HepG2 (cell line): ENCODE measurements at regions not wholly inside any gene's neighbourhood (a gene's known extent, or its start where the extent isn't known, plus 50 kb on each side); places are given as distances from the start of the nearest gene placed in this dataset.

Source experiments
- ATAC-seq: fragments of 200-7000 bp; cut with Tn5 transposase; 3 replicates; pipeline ENCODE4 v1.9.1; 2020; ENCODE audit warnings: mild to moderate bottlenecking, moderate library complexity
- BruUV-seq: library from RNA; stranded (reverse); fragments of 400-500 nt; replicated peaks from 2 replicates; lab custom pipeline; 2021; lab: Mats Ljungman, UMichigan
- CTCF ChIA-PET: fragments of 300-600 bp; formaldehyde crosslinking; extraction: SDS; loops from one replicate; lab custom pipeline; 2021; ENCODE audit warnings: low total read pairs, inconsistent platforms, low intra/inter-chr PET ratio; lab: Yijun Ruan, JAX
- POLR2A ChIA-PET: fragments of 350-600 bp; sonication (Branson Sonifier 250); formaldehyde crosslinking; loops from one replicate; lab custom pipeline; 2020; ENCODE audit warnings: antibody characterized with exemption, inconsistent platforms; lab: Yijun Ruan, JAX
- DNase-seq: peaks from one replicate; pipeline ENCODE4 v3.0.0-alpha.2; 2015; ENCODE audit warnings: low spot score
- FAIRE-seq: peaks from 3 replicates; lab custom pipeline; 2011; peaks lifted over from hg19 to GRCh38; lab: Jason Lieb, UNC
- H2AFZ ChIP-seq: one replicate; pipeline ENCODE4 v1.6.1; 2011; ENCODE audit warnings: low read length, inconsistent platforms
- H3K27ac ChIP-seq: fragments of 300-600 bp; 3 replicates; pipeline ENCODE4 v1.8.0; 2011; ENCODE audit warnings: mixed run types, mild to moderate bottlenecking, mixed read lengths, low read length, inconsistent platforms; ENCODE audit not compliant: insufficient read depth; ENCODE audit errors: extremely low read length
- H3K27me3 ChIP-seq, 2 experiments: fragments of 200-600 bp in 1 of 2; 2 replicates in 1 of 2; 3 replicates in 1 of 2; pipeline versions ENCODE4 v1.6.0 to v1.8.0; 2011; ENCODE audit warnings: low read length in 2 of 2, mild to moderate bottlenecking in 2 of 2, moderate library complexity in 2 of 2, inconsistent platforms in 1 of 2; ENCODE audit not compliant: insufficient read depth in 2 of 2, control insufficient read depth in 1 of 2
- H3K36me3 ChIP-seq, 2 experiments: fragments of 200-600 bp in 1 of 2; replicated peaks in 1 of 2; 2 replicates in 1 of 2; 3 replicates in 1 of 2; pipeline versions ENCODE4 v1.5.1 to v1.8.0; 2011; ENCODE audit warnings: low read length in 2 of 2, inconsistent platforms in 1 of 2; ENCODE audit not compliant: insufficient read depth in 2 of 2, control insufficient read depth in 1 of 2
- H3K4me1 ChIP-seq: 2 replicates; pipeline ENCODE4 v1.5.1; 2012; ENCODE audit warnings: low read length, inconsistent platforms; ENCODE audit not compliant: insufficient read depth
- H3K4me2 ChIP-seq: 2 replicates; pipeline ENCODE4 v1.6.0; 2011; ENCODE audit warnings: low read depth, low read length, inconsistent platforms
- H3K4me3 ChIP-seq, 3 experiments: fragments of 200-600 bp in 1 of 3; sonication (generic), shearing (Covaris generic) in 1 of 3; replicated peaks in 1 of 3; 2 replicates each; pipeline ENCODE4 v1.5.1; 2011 to 2016; ENCODE audit warnings: low read length in 3 of 3, inconsistent platforms in 2 of 3, low read depth in 2 of 3, mild to moderate bottlenecking in 2 of 3, control low read depth in 1 of 3, mixed read lengths in 1 of 3; ENCODE audit not compliant: insufficient read depth in 1 of 3
- H3K79me2 ChIP-seq: one replicate; pipeline ENCODE4 v1.6.1; 2011; ENCODE audit warnings: low read length, inconsistent platforms; ENCODE audit not compliant: insufficient read depth
- H3K9ac ChIP-seq: 2 replicates; pipeline ENCODE4 v1.6.0; 2011; ENCODE audit warnings: mild to moderate bottlenecking, low read depth, low read length, inconsistent platforms; ENCODE audit not compliant: insufficient read depth
- H3K9me3 ChIP-seq: 2 replicates; pipeline ENCODE4 v1.5.1; 2012; ENCODE audit warnings: mild to moderate bottlenecking, low read length
- H4K20me1 ChIP-seq: 2 replicates; pipeline ENCODE4 v1.6.0; 2011; ENCODE audit warnings: inconsistent platforms, mild to moderate bottlenecking, low read length, moderate library complexity; ENCODE audit not compliant: insufficient read depth
- CREB1 ChIP-seq, 2 experiments: fragments of 450-650 bp in 1 of 2; IDR thresholded peaks; 2 replicates each; pipeline ENCODE4 v1.6.1; 2016 to 2017; ENCODE audit warnings: control low read depth in 1 of 2, mild to moderate bottlenecking in 1 of 2, missing compliant biosample characterization in 1 of 2, missing genetic modification characterization in 1 of 2
- HINFP ChIP-seq: sonication (generic); formaldehyde crosslinking; IDR thresholded peaks from 2 replicates; pipeline ENCODE4 v1.4.0; 2020; ENCODE audit warnings: low read depth, mild to moderate bottlenecking, missing genetic modification reagents
- HMGXB4 ChIP-seq, 2 experiments: sonication (generic) in 1 of 2; formaldehyde crosslinking in 1 of 2; IDR thresholded peaks; 2 replicates each; pipeline versions ENCODE4 v1.4.0 to v1.6.1; 2018 to 2020; ENCODE audit warnings: missing genetic modification reagents in 2 of 2, borderline replicate concordance in 1 of 2, low read depth in 1 of 2, mild to moderate bottlenecking in 1 of 2, missing biosample characterization in 1 of 2
- HNRNPLL ChIP-seq: fragments of 200-400 bp; formaldehyde crosslinking; IDR thresholded peaks from 2 replicates; pipeline ENCODE4 v1.6.1; 2017; ENCODE audit warnings: mild to moderate bottlenecking, low read depth, low read length; ENCODE audit not compliant: poor library complexity, severe bottlenecking
- KDM4B ChIP-seq: sonication (generic); formaldehyde crosslinking; IDR thresholded peaks from 2 replicates; pipeline ENCODE4 v1.4.0; 2020; ENCODE audit warnings: missing genetic modification reagents
- MAFF ChIP-seq: IDR thresholded peaks from 2 replicates; pipeline ENCODE4 v1.6.1; 2011; ENCODE audit warnings: low read depth, low read length, improper control_type of control experiment
- MAFK ChIP-seq, 2 experiments: IDR thresholded peaks in 1 of 2; conservative IDR thresholded peaks in 1 of 2; 2 replicates each; pipeline ENCODE4 v1.6.1; 2011; ENCODE audit warnings: improper control_type of control experiment in 2 of 2, low read length in 2 of 2
- RFX3 ChIP-seq: IDR thresholded peaks from 2 replicates; pipeline ENCODE4 v1.6.1; 2016; ENCODE audit warnings: missing biosample characterization, missing genetic modification reagents
- RXRB ChIP-seq: IDR thresholded peaks from 2 replicates; pipeline ENCODE4 v1.6.1; 2016; ENCODE audit warnings: borderline replicate concordance, missing genetic modification reagents, missing compliant biosample characterization
- SPEN ChIP-seq: sonication (generic); formaldehyde crosslinking; IDR thresholded peaks from 2 replicates; pipeline ENCODE4 v1.5.1; 2020; ENCODE audit warnings: low read depth, mild to moderate bottlenecking, missing genetic modification reagents
- ZBTB21 ChIP-seq: sonication (generic); formaldehyde crosslinking; IDR thresholded peaks from 2 replicates; pipeline ENCODE4 v1.4.0; 2020; ENCODE audit warnings: missing genetic modification reagents
- ZNF383 ChIP-seq: sonication (generic); formaldehyde crosslinking; IDR thresholded peaks from 2 replicates; pipeline ENCODE4 v1.4.0; 2020; ENCODE audit warnings: missing genetic modification reagents, mild to moderate bottlenecking, borderline replicate concordance
- ZNF761 ChIP-seq: sonication (generic); formaldehyde crosslinking; conservative IDR thresholded peaks from 2 replicates; pipeline ENCODE4 v1.4.0; 2020; ENCODE audit warnings: mild to moderate bottlenecking, missing genetic modification reagents
- ZNF775 ChIP-seq: sonication (generic); formaldehyde crosslinking; IDR thresholded peaks from 2 replicates; pipeline ENCODE4 v1.4.0; 2020; ENCODE audit warnings: missing genetic modification reagents, mild to moderate bottlenecking, moderate library complexity, borderline replicate concordance
- ZNF776 ChIP-seq: sonication (generic); formaldehyde crosslinking; IDR thresholded peaks from 2 replicates; pipeline ENCODE4 v1.4.0; 2020; ENCODE audit warnings: mild to moderate bottlenecking, missing genetic modification reagents
- ZNF800 ChIP-seq: sonication (generic); formaldehyde crosslinking; IDR thresholded peaks from 2 replicates; pipeline ENCODE4 v1.4.0; 2020; ENCODE audit warnings: missing genetic modification reagents
- ZZZ3 ChIP-seq: sonication (generic); formaldehyde crosslinking; IDR thresholded peaks from 2 replicates; pipeline ENCODE4 v1.4.0; 2020; ENCODE audit warnings: missing genetic modification reagents, mild to moderate bottlenecking, borderline replicate concordance
- WGBS: methylation state at CpG from one replicate; pipeline ENCODE4 v1.1.6; 2017; ENCODE audit warnings: low lambda C conversion rate; 5-methylcytosine and 5-hydroxymethylcytosine counted together
- in situ Hi-C: cut with HindIII; loops from 2 replicates; pipeline ENCODE4 v1.10.0; 2017; ENCODE audit warnings: low pct_unique_long_range_greater_than_20kb; ENCODE audit not compliant: extremely low pct_ligation_motif_present
- intact Hi-C: fragments of 100-400 bp; cut with micrococcal nuclease; formaldehyde crosslinking; loops from one replicate; pipeline ENCODE4 v1.10.0; 2022; ENCODE audit not compliant: unreplicated experiment
- TF ChIP-seq, protein P1 (sequence below): sonication (generic); formaldehyde crosslinking; IDR thresholded peaks from 2 replicates; pipeline ENCODE4 v1.5.0; 2020; ENCODE audit warnings: mild to moderate bottlenecking, missing genetic modification reagents

- TF ChIP-seq HNRNPLL (no peak), HINFP (CRISPR knock-in tag) (no peak), ZNF383 (CRISPR knock-in tag) (no peak), ZNF800 (CRISPR knock-in tag) (no peak)
- TF ChIP-seq, all 625 proteins: peak for 0
Measured at GRCh38 chr2:47302308-47302707, 66.8 kb upstream of the EPCAM start (continued).

- Histone ChIP-seq H3K4me1 (peaks cover 40% of the 10 kb centered on the region), H3K36me3 (no peaks in the 10 kb centered on the region), H3K9me3 (no peaks in the 10 kb centered on the region), H3K9ac (no peak overlapping the region), H3K79me2 (no peaks in the 10 kb centered on the region), H3K27me3 (no peaks in the 10 kb centered on the region), H4K20me1 (no peaks in the 10 kb centered on the region), H3K27ac (no peak overlapping the region), H3K4me3 (no peak overlapping the region), H3K4me2 (no peak overlapping the region), H2AFZ (no peak overlapping the region)
- intact Hi-C loops, result no loop called here
- no peak for ATAC-seq
- ChIA-PET POLR2A (no interaction called here), CTCF (no interaction called here)
- no peak for FAIRE-seq
- WGBS, result 83% methylated on average over 4 of the region's 4 CpGs
- no peak for DNase-seq
- in situ Hi-C loops, result no loop called here
- no TSS peak for BruUV-seq
- no peak for TF ChIP-seq ZZZ3 (CRISPR knock-in tag)
- no peak for TF ChIP-seq RXRB (CRISPR knock-in tag)
- no peak for TF ChIP-seq ZNF776 (CRISPR knock-in tag)
- TF ChIP-seq SPEN (CRISPR knock-in tag), result no peak
- TF ChIP-seq RFX3, result no peak
- TF ChIP-seq, protein P1, sequence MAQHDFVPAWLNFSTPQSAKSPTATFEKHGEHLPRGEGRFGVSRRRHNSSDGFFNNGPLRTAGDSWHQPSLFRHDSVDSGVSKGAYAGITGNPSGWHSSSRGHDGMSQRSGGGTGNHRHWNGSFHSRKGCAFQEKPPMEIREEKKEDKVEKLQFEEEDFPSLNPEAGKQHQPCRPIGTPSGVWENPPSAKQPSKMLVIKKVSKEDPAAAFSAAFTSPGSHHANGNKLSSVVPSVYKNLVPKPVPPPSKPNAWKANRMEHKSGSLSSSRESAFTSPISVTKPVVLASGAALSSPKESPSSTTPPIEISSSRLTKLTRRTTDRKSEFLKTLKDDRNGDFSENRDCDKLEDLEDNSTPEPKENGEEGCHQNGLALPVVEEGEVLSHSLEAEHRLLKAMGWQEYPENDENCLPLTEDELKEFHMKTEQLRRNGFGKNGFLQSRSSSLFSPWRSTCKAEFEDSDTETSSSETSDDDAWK (CRISPR knock-in tag), result no peak
- TF ChIP-seq CREB1 (IDR thresholded peaks at IDR 0.05), result no peak
- TF ChIP-seq CREB1 (CRISPR knock-in tag; IDR thresholded peaks at IDR 0.05), result no peak
- TF ChIP-seq MAFK (conservative IDR thresholded peaks at IDR 0.05 in 1 of 2, IDR thresholded peaks at IDR 0.05 in 1 of 2; ENCODE audit: low read length in 2 of 2), result no peak
- TF ChIP-seq HMGXB4 (CRISPR knock-in tag; IDR thresholded peaks at IDR 0.05; ENCODE audit: borderline replicate concordance in 1 of 2, low read depth in 1 of 2), result no peak
- TF ChIP-seq ZNF775 (CRISPR knock-in tag), result no peak
- TF ChIP-seq ZBTB21 (CRISPR knock-in tag), result no peak
- no peak for TF ChIP-seq ZNF761 (CRISPR knock-in tag)
- TF ChIP-seq MAFF, result no peak
- TF ChIP-seq KDM4B (CRISPR knock-in tag), result no peak
Measured at GRCh38 chr2:47301731-47302130, 67.4 kb upstream of the EPCAM start.
